ENCODE measurements at regions not wholly inside any gene's neighbourhood (a gene's known extent, or its start where the extent isn't known, plus 50 kb on each side); places are given as distances from the start of the nearest gene placed in this dataset.
"Not testable (repeated sequence)": the region's sequence is repeated elsewhere in the genome, so short reads cannot be mapped to it uniquely, and the experiment has no call there.

- DNase-seq: no peak
- H3K4me3 Mint-ChIP-seq (ENCODE audit: unreplicated experiment): no peak overlapping the region
- TF ChIP-seq, protein P1, sequence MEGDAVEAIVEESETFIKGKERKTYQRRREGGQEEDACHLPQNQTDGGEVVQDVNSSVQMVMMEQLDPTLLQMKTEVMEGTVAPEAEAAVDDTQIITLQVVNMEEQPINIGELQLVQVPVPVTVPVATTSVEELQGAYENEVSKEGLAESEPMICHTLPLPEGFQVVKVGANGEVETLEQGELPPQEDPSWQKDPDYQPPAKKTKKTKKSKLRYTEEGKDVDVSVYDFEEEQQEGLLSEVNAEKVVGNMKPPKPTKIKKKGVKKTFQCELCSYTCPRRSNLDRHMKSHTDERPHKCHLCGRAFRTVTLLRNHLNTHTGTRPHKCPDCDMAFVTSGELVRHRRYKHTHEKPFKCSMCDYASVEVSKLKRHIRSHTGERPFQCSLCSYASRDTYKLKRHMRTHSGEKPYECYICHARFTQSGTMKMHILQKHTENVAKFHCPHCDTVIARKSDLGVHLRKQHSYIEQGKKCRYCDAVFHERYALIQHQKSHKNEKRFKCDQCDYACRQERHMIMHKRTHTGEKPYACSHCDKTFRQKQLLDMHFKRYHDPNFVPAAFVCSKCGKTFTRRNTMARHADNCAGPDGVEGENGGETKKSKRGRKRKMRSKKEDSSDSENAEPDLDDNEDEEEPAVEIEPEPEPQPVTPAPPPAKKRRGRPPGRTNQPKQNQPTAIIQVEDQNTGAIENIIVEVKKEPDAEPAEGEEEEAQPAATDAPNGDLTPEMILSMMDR (IDR thresholded peaks at IDR 0.05; ENCODE audit: partially characterized antibody, unreplicated experiment): no peak
- H3K4me1 Mint-ChIP-seq (ENCODE audit: low read depth, unreplicated experiment): peaks cover 11% of the 10 kb centered on the region
- no peak overlapping the region for H3K27ac Mint-ChIP-seq (ENCODE audit: unreplicated experiment)
- H3K9me3 Mint-ChIP-seq (ENCODE audit: unreplicated experiment): peaks cover 2% of the 10 kb centered on the region
- H3K36me3 Mint-ChIP-seq (ENCODE audit: unreplicated experiment): no peaks in the 10 kb centered on the region
- no peaks in the 10 kb centered on the region for H3K27me3 Mint-ChIP-seq (ENCODE audit: unreplicated experiment)
These were observed 551.7 kb upstream of the AMOT start for GRCh38 chrX:113392355-113392754.

DNA sequence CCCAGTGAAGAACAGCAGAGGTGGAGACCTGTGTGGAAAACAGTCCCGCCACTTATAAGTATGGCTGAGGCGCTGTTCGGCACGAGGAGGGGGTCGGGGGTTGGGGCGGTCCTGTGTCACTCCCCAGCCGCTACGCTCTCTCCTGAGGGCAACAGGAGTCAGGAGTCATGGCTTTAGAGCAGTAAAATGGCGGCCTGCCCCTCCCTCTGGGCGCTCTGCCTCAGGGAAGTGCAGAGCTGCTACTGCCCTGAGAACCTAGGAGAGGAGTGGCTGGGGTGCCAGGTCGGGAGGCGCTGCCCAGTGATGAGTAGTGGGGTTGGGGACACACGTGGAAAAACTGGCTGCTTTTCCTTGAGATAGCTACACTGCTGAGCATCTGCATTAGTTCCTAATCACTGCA is 551.2 kb upstream of the AMOT start:
- peaks cover 11% of the 10 kb centered on the region for H3K4me1 Mint-ChIP-seq (ENCODE audit: low read depth, unreplicated experiment)
- H3K27ac Mint-ChIP-seq (ENCODE audit: unreplicated experiment): no peak overlapping the region
- no peak for DNase-seq
- peaks cover 2% of the 10 kb centered on the region for H3K9me3 Mint-ChIP-seq (ENCODE audit: unreplicated experiment)
- H3K36me3 Mint-ChIP-seq (ENCODE audit: unreplicated experiment): no peaks in the 10 kb centered on the region
- no peak overlapping the region for H3K4me3 Mint-ChIP-seq (ENCODE audit: unreplicated experiment)
- H3K27me3 Mint-ChIP-seq (ENCODE audit: unreplicated experiment): no peaks in the 10 kb centered on the region
- TF ChIP-seq, protein P1 (IDR thresholded peaks at IDR 0.05; ENCODE audit: partially characterized antibody, unreplicated experiment): no peak

- no peaks in the 10 kb centered on the region for H3K27me3 Mint-ChIP-seq (ENCODE audit: unreplicated experiment)
- peaks cover 11% of the 10 kb centered on the region for H3K4me1 Mint-ChIP-seq (ENCODE audit: low read depth, unreplicated experiment)
These were observed 549.9 kb upstream of the AMOT start for GRCh38 chrX:113390531-113390930.

GRCh38 chrX:113389846-113390245 is 549.2 kb upstream of the AMOT start:
- Mint-ChIP-seq H3K4me1 (ENCODE audit: low read depth, unreplicated experiment) (peaks cover 10% of the 10 kb centered on the region), H3K27me3 (ENCODE audit: unreplicated experiment) (no peaks in the 10 kb centered on the region), H3K9me3 (ENCODE audit: unreplicated experiment) (peaks cover 2% of the 10 kb centered on the region), H3K27ac (ENCODE audit: unreplicated experiment) (no peak overlapping the region), H3K36me3 (ENCODE audit: unreplicated experiment) (no peaks in the 10 kb centered on the region), H3K4me3 (ENCODE audit: unreplicated experiment) (no peak overlapping the region)
- no peak for DNase-seq
- TF ChIP-seq, protein P1 (IDR thresholded peaks at IDR 0.05; ENCODE audit: partially characterized antibody, unreplicated experiment): no peak

More at GRCh38 chrX:113390531-113390930, 549.9 kb upstream of the AMOT start:
- no peak for DNase-seq
- Mint-ChIP-seq H3K9me3 (ENCODE audit: unreplicated experiment) (peaks cover 2% of the 10 kb centered on the region), H3K27ac (ENCODE audit: unreplicated experiment) (no peak overlapping the region), H3K4me3 (ENCODE audit: unreplicated experiment) (no peak overlapping the region), H3K36me3 (ENCODE audit: unreplicated experiment) (no peaks in the 10 kb centered on the region)
- TF ChIP-seq, protein P1 (IDR thresholded peaks at IDR 0.05; ENCODE audit: partially characterized antibody, unreplicated experiment): no peak

- no peak for DNase-seq
- H3K9me3 Mint-ChIP-seq (ENCODE audit: unreplicated experiment): no peaks in the 10 kb centered on the region
- no peaks in the 10 kb centered on the region for H3K36me3 Mint-ChIP-seq (ENCODE audit: unreplicated experiment)
These were observed 544.0 kb upstream of the AMOT start for GRCh38 chrX:113384628-113385027.

DNA sequence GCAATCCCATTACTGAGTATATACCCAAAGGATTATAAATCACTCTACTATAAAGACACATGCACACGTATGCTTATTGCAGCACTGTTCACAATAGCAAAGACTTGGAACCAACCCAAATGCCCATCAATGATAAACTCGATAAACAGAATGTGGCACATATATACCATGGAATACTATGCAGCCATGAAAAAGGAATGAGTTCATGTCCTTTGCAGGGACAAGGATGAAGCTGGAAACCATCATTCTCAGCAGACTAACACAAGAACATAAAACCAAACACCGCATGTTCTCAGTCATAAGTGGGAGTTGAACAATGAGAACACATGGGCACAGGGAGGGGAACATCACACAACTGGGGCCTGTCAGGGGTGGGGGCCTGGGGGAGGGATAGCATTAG is 532.8 kb upstream of the AMOT start:
- not testable (repeated sequence) for H3K27ac Mint-ChIP-seq (ENCODE audit: unreplicated experiment); H3K27me3 Mint-ChIP-seq (ENCODE audit: unreplicated experiment); DNase-seq; H3K36me3 Mint-ChIP-seq (ENCODE audit: unreplicated experiment); H3K9me3 Mint-ChIP-seq (ENCODE audit: unreplicated experiment); H3K4me1 Mint-ChIP-seq (ENCODE audit: low read depth, unreplicated experiment); H3K4me3 Mint-ChIP-seq (ENCODE audit: unreplicated experiment)

More at GRCh38 chrX:113384628-113385027, 544.0 kb upstream of the AMOT start:
- no peak overlapping the region for H3K4me3 Mint-ChIP-seq (ENCODE audit: unreplicated experiment)
- H3K4me1 Mint-ChIP-seq (ENCODE audit: low read depth, unreplicated experiment): no peaks in the 10 kb centered on the region
- TF ChIP-seq, protein P1 (IDR thresholded peaks at IDR 0.05; ENCODE audit: partially characterized antibody, unreplicated experiment): no peak
- H3K27ac Mint-ChIP-seq (ENCODE audit: unreplicated experiment): no peak overlapping the region
- H3K27me3 Mint-ChIP-seq (ENCODE audit: unreplicated experiment): no peaks in the 10 kb centered on the region
